ENCODE measurements at regions not wholly inside any gene's neighbourhood (a gene's known extent, or its start where the extent isn't known, plus 50 kb on each side); places are given as distances from the start of the nearest gene placed in this dataset.

DNA sequence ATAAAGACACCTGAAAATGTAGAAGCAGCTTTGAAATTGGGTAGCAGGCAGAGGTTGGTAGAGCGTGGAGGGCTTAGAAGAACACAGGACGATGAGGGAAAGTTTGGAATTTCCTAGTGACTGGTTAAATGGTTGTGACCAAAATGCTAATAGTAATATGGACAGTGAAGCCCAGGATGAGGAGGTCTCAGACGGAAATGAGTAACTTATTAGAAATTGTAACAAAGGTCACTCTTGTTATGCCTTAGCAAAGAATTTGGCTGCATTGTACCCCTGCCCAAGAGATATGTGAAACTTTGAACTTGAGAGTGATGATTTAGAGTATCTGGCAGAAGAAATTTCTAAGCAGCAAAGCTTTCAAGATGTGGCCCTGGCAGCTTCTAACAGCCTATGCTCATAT lies 382.5 kb downstream of the KCNN2 start:
- TF ChIP-seq, protein P1, sequence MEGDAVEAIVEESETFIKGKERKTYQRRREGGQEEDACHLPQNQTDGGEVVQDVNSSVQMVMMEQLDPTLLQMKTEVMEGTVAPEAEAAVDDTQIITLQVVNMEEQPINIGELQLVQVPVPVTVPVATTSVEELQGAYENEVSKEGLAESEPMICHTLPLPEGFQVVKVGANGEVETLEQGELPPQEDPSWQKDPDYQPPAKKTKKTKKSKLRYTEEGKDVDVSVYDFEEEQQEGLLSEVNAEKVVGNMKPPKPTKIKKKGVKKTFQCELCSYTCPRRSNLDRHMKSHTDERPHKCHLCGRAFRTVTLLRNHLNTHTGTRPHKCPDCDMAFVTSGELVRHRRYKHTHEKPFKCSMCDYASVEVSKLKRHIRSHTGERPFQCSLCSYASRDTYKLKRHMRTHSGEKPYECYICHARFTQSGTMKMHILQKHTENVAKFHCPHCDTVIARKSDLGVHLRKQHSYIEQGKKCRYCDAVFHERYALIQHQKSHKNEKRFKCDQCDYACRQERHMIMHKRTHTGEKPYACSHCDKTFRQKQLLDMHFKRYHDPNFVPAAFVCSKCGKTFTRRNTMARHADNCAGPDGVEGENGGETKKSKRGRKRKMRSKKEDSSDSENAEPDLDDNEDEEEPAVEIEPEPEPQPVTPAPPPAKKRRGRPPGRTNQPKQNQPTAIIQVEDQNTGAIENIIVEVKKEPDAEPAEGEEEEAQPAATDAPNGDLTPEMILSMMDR (IDR thresholded peaks at IDR 0.05; ENCODE audit: insufficient read depth, low read length, poor library complexity, severe bottlenecking) = no peak
- Histone ChIP-seq H3K4me3 (replicated peaks; ENCODE audit: low read depth, low read length) (no peak overlapping the region), H3K36me3 (ENCODE audit: control insufficient read depth, insufficient read depth, low read length) (no peaks in the 10 kb centered on the region), H3K27me3 (replicated peaks; ENCODE audit: control insufficient read depth, insufficient read depth, low read length) (no peaks in the 10 kb centered on the region)
- DNase-seq (ENCODE audit: extremely low read depth, insufficient read length) = no peak

- H3K36me3 ChIP-seq (ENCODE audit: control insufficient read depth, insufficient read depth, low read length) = no peaks in the 10 kb centered on the region
- DNase-seq (ENCODE audit: extremely low read depth, insufficient read length) = no peak
- H3K4me3 ChIP-seq (replicated peaks; ENCODE audit: low read depth, low read length) = no peak overlapping the region
- no peaks in the 10 kb centered on the region for H3K27me3 ChIP-seq (replicated peaks; ENCODE audit: control insufficient read depth, insufficient read depth, low read length)
- TF ChIP-seq, protein P1 (IDR thresholded peaks at IDR 0.05; ENCODE audit: insufficient read depth, low read length, poor library complexity, severe bottlenecking) = no peak
These were observed 372.4 kb downstream of the KCNN2 start for GRCh38 chr5:114734238-114734637.

GRCh38 chr5:114729986-114730385 lies 368.1 kb downstream of the KCNN2 start:
- DNase-seq (ENCODE audit: extremely low read depth, insufficient read length) = no peak
- Histone ChIP-seq H3K27me3 (replicated peaks; ENCODE audit: control insufficient read depth, insufficient read depth, low read length) (no peaks in the 10 kb centered on the region), H3K36me3 (ENCODE audit: control insufficient read depth, insufficient read depth, low read length) (no peaks in the 10 kb centered on the region), H3K4me3 (replicated peaks; ENCODE audit: low read depth, low read length) (no peak overlapping the region)
- TF ChIP-seq, protein P1 (IDR thresholded peaks at IDR 0.05; ENCODE audit: insufficient read depth, low read length, poor library complexity, severe bottlenecking) = no peak

- DNase-seq (ENCODE audit: extremely low read depth, insufficient read length) = no peak
- TF ChIP-seq, protein P1 (IDR thresholded peaks at IDR 0.05; ENCODE audit: insufficient read depth, low read length, poor library complexity, severe bottlenecking) = no peak
- Histone ChIP-seq H3K36me3 (ENCODE audit: control insufficient read depth, insufficient read depth, low read length) (no peaks in the 10 kb centered on the region), H3K27me3 (replicated peaks; ENCODE audit: control insufficient read depth, insufficient read depth, low read length) (no peaks in the 10 kb centered on the region), H3K4me3 (replicated peaks; ENCODE audit: low read depth, low read length) (no peak overlapping the region)
These were observed 365.5 kb downstream of the KCNN2 start for GRCh38 chr5:114727358-114727757.

- DNase-seq (ENCODE audit: extremely low read depth, insufficient read length) = no peak
- no peaks in the 10 kb centered on the region for H3K36me3 ChIP-seq (ENCODE audit: control insufficient read depth, insufficient read depth, low read length)
- TF ChIP-seq, protein P1 (IDR thresholded peaks at IDR 0.05; ENCODE audit: insufficient read depth, low read length, poor library complexity, severe bottlenecking) = no peak
- no peak overlapping the region for H3K4me3 ChIP-seq (replicated peaks; ENCODE audit: low read depth, low read length)
- no peaks in the 10 kb centered on the region for H3K27me3 ChIP-seq (replicated peaks; ENCODE audit: control insufficient read depth, insufficient read depth, low read length)
These were observed 364.3 kb downstream of the KCNN2 start for GRCh38 chr5:114726131-114726530.

DNA sequence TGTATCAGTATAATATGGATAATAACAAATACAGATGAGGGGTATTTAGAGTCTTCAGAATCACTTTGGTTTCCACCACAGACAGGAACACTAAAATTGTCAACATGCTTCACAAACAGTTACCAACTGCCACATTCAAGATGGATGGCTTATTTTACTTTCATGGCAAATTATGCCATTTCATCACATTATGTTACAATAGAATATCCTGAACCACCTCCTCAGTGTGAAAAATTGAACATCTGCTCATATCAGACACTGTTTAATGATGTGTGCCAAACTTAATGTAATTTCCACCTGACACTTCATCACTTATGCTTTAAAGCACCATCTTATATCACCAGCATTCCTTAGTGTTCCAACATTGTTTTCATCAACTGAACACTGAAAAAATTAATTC lies 357.4 kb downstream of the KCNN2 start:
- no peak for DNase-seq (ENCODE audit: extremely low read depth, insufficient read length)
- TF ChIP-seq, protein P1 (IDR thresholded peaks at IDR 0.05; ENCODE audit: insufficient read depth, low read length, poor library complexity, severe bottlenecking) = no peak
- Histone ChIP-seq H3K36me3 (ENCODE audit: control insufficient read depth, insufficient read depth, low read length) (no peaks in the 10 kb centered on the region), H3K27me3 (replicated peaks; ENCODE audit: control insufficient read depth, insufficient read depth, low read length) (no peaks in the 10 kb centered on the region), H3K4me3 (replicated peaks; ENCODE audit: low read depth, low read length) (no peak overlapping the region)
